A549 (cell line): ENCODE measurements at regions not wholly inside any gene's neighbourhood (a gene's known extent, or its start where the extent isn't known, plus 50 kb on each side); places are given as distances from the start of the nearest gene placed in this dataset.
A peak's percentile ranks its signal among the peaks of the same experiment; 100 is the strongest.

ENCODE experiments used
- ATAC-seq, 2 experiments: fragments of 200-7000 bp in 1 of 2; fragments of >200 bp in 1 of 2; cut with Nextera tagmentation in 1 of 2; cut with Tn5 transposase in 1 of 2; 3 replicates each; pipeline versions ENCODE4 v1.8.0 to v1.9.1; 2018 to 2020; ENCODE audit warnings: mild to moderate bottlenecking in 1 of 2, moderate library complexity in 1 of 2
- CTCF ChIA-PET: fragments of 300-600 bp; sonication (Branson Sonifier 250); formaldehyde crosslinking; extraction: SDS; loops from one replicate; lab custom pipeline; 2021; ENCODE audit warnings: antibody characterized with exemption, inconsistent platforms; lab: Yijun Ruan, JAX
- POLR2A ChIA-PET: fragments of 350-600 bp; formaldehyde crosslinking; extraction: SDS; loops from one replicate; lab custom pipeline; 2021; ENCODE audit warnings: antibody characterized with exemption, inconsistent platforms; lab: Yijun Ruan, JAX
- DNase-seq, 2 experiments: peaks; one replicate each; pipeline versions ENCODE4 v3.0.0 to v3.0.0-alpha.2; 2011 to 2016; ENCODE audit warnings: low read depth in 1 of 2, low spot score in 1 of 2
- FAIRE-seq: peaks from 2 replicates; lab custom pipeline; 2011; peaks lifted over from hg19 to GRCh38; lab: Jason Lieb, UNC
- H3K27ac ChIP-seq, 2 experiments: fragments of >200 bp; sonication (Bioruptor Twin); formaldehyde crosslinking; 3 replicates each; pipeline ENCODE4 v1.5.1; 2016 to 2017
- H3K4me1 ChIP-seq: fragments of >200 bp; sonication (Bioruptor Twin); formaldehyde crosslinking; 3 replicates; pipeline ENCODE4 v1.6.1; 2016
- H3K4me2 ChIP-seq: fragments of >200 bp; sonication (Bioruptor Twin); formaldehyde crosslinking; 3 replicates; pipeline ENCODE4 v1.6.1; 2016
- H3K4me3 ChIP-seq: fragments of >200 bp; sonication (Bioruptor Twin); formaldehyde crosslinking; 3 replicates; pipeline ENCODE4 v1.5.1; 2016
- H3K9me3 ChIP-seq: fragments of >200 bp; sonication (Bioruptor Twin); formaldehyde crosslinking; 3 replicates; pipeline ENCODE4 v1.6.1; 2016
- CEBPB ChIP-seq, 2 experiments: fragments of >200 bp in 1 of 2; sonication (Bioruptor Twin) in 1 of 2; formaldehyde crosslinking in 1 of 2; IDR thresholded peaks; 2 replicates each; pipeline ENCODE4 v1.6.1; 2012 to 2016
- CHD2 ChIP-seq: fragments of 150-350 bp; IDR thresholded peaks from 2 replicates; pipeline ENCODE4 v1.6.1; 2014; ENCODE audit warnings: low read length; ENCODE audit not compliant: partially characterized antibody
- CTCF ChIP-seq: fragments of >200 bp; sonication (Bioruptor Twin); formaldehyde crosslinking; IDR thresholded peaks from 3 replicates; pipeline ENCODE4 v1.5.1; 2016
- E2F6 ChIP-seq: IDR thresholded peaks from 2 replicates; pipeline ENCODE4 v1.6.1; 2012; ENCODE audit warnings: low read depth, borderline replicate concordance
- EHF ChIP-seq: fragments of 250-450 bp; sonication (Bioruptor Pico); IDR thresholded peaks from 2 replicates; pipeline ENCODE4 v1.5.0; 2020; ENCODE audit warnings: mild to moderate bottlenecking
- EHMT2 ChIP-seq: fragments of 200-600 bp; sonication (generic); IDR thresholded peaks from 2 replicates; pipeline ENCODE4 v1.6.1; 2016; ENCODE audit warnings: antibody characterized with exemption, low read depth, mild to moderate bottlenecking, moderate library complexity
- ELK1 ChIP-seq: fragments of 150-350 bp; IDR thresholded peaks from 2 replicates; pipeline ENCODE4 v1.6.1; 2014; ENCODE audit warnings: low read depth, mild to moderate bottlenecking, low read length
- FOSB ChIP-seq: fragments of 250-450 bp; sonication (Bioruptor Pico); IDR thresholded peaks from 2 replicates; pipeline ENCODE4 v1.5.0; 2020; ENCODE audit warnings: mild to moderate bottlenecking, moderate library complexity
- GATA3 ChIP-seq: IDR thresholded peaks from 2 replicates; pipeline ENCODE4 v1.6.1; 2012; ENCODE audit warnings: borderline replicate concordance
- HES2 ChIP-seq: fragments of >200 bp; sonication (Bioruptor Twin); formaldehyde crosslinking; IDR thresholded peaks from 2 replicates; pipeline ENCODE4 v1.6.1; 2016
- HEYL ChIP-seq: fragments of 250-450 bp; sonication (Bioruptor Pico); IDR thresholded peaks from 2 replicates; pipeline ENCODE4 v1.8.0; 2021; ENCODE audit warnings: mild to moderate bottlenecking, moderate library complexity
- HMGXB4 ChIP-seq: fragments of 250-450 bp; sonication (Bioruptor Pico); IDR thresholded peaks from 2 replicates; pipeline ENCODE4 v1.5.0; 2021; ENCODE audit warnings: mild to moderate bottlenecking, moderate library complexity, borderline replicate concordance
- HOXA7 ChIP-seq: fragments of 250-450 bp; sonication (Bioruptor Pico); IDR thresholded peaks from 2 replicates; pipeline ENCODE4 v1.5.0; 2020; ENCODE audit warnings: mild to moderate bottlenecking, moderate library complexity
- JUN ChIP-seq, 2 experiments: fragments of >200 bp; sonication (Bioruptor Twin); formaldehyde crosslinking; IDR thresholded peaks; 2 replicates in 1 of 2; 3 replicates in 1 of 2; pipeline ENCODE4 v1.6.1; 2016 to 2017
- KDM5A ChIP-seq: fragments of 200-600 bp; sonication (generic); IDR thresholded peaks from 2 replicates; pipeline ENCODE4 v1.6.1; 2016; ENCODE audit warnings: antibody characterized with exemption, mild to moderate bottlenecking
- MAFK ChIP-seq: fragments of 450-650 bp; IDR thresholded peaks from 2 replicates; pipeline ENCODE4 v1.6.1; 2014; ENCODE audit not compliant: partially characterized antibody
- MAX ChIP-seq: IDR thresholded peaks from 2 replicates; pipeline ENCODE4 v1.6.1; 2012
- MAZ ChIP-seq: fragments of 150-350 bp; IDR thresholded peaks from 2 replicates; pipeline ENCODE4 v1.6.1; 2014; ENCODE audit warnings: antibody characterized with exemption, low read depth, low read length, borderline replicate concordance
- PHF8 ChIP-seq: fragments of 200-600 bp; sonication (generic); IDR thresholded peaks from 2 replicates; pipeline ENCODE4 v1.6.1; 2016; ENCODE audit warnings: low read depth, mild to moderate bottlenecking, antibody characterized with exemption, moderate library complexity, borderline replicate concordance
- RAD21 ChIP-seq, 2 experiments: fragments of >200 bp in 1 of 2; sonication (Bioruptor Twin) in 1 of 2; formaldehyde crosslinking in 1 of 2; IDR thresholded peaks in 1 of 2; conservative IDR thresholded peaks in 1 of 2; 2 replicates in 1 of 2; 3 replicates in 1 of 2; pipeline ENCODE4 v1.6.1; 2012 to 2018; ENCODE audit warnings: inconsistent platforms in 1 of 2
- RCOR1 ChIP-seq: fragments of 150-350 bp; IDR thresholded peaks from 2 replicates; pipeline ENCODE4 v1.6.1; 2014; ENCODE audit warnings: antibody characterized with exemption, low read length, low read depth
- RNF2 ChIP-seq: fragments of 200-600 bp; sonication (generic); IDR thresholded peaks from 2 replicates; pipeline ENCODE4 v1.6.1; 2016; ENCODE audit warnings: low read depth, mild to moderate bottlenecking, antibody characterized with exemption, moderate library complexity, borderline replicate concordance
- SMC3 ChIP-seq: fragments of >200 bp; sonication (Bioruptor Twin); formaldehyde crosslinking; IDR thresholded peaks from 3 replicates; pipeline ENCODE4 v1.6.1; 2018; ENCODE audit warnings: inconsistent platforms
- SREBF2 ChIP-seq: fragments of 450-650 bp; IDR thresholded peaks from 2 replicates; pipeline ENCODE4 v1.6.1; 2014; ENCODE audit warnings: mild to moderate bottlenecking, moderate library complexity
- TP53 ChIP-seq: fragments of 250-450 bp; sonication (Bioruptor Pico); IDR thresholded peaks from 2 replicates; pipeline ENCODE4 v1.5.0; 2021; ENCODE audit warnings: mild to moderate bottlenecking, moderate library complexity
- ZFP36 ChIP-seq: fragments of 450-650 bp; IDR thresholded peaks from 2 replicates; pipeline ENCODE4 v1.6.1; 2014; ENCODE audit warnings: borderline replicate concordance; ENCODE audit not compliant: partially characterized antibody
- WGBS: methylation state at CpG from one replicate; pipeline ENCODE4 v1.1.6; 2017; ENCODE audit errors: missing lambda C conversion rate; 5-methylcytosine and 5-hydroxymethylcytosine counted together

- Histone ChIP-seq H3K4me3 (no peak overlapping the region), H3K9me3 (peaks cover 1% of the 10 kb centered on the region; the same call in 1 of the 3 replicates), H3K27ac (peak overlapping the region; percentile 0 to 73; a peak in 4 of 6 replicates), H3K4me2 (no peak overlapping the region), H3K4me1 (peaks cover 28% of the 10 kb centered on the region)
- TF ChIP-seq RNF2 (no peak), RAD21 (conservative IDR thresholded peaks at IDR 0.05 in 1 of 2, IDR thresholded peaks at IDR 0.05 in 1 of 2) (no peak)
- DNase-seq (no peak), FAIRE-seq (no peak), ATAC-seq (no peak)
- POLR2A ChIA-PET = no interaction called here
- 79% methylated on average over 6 of the region's 6 CpGs for WGBS
- CTCF ChIA-PET = no interaction called here
Measured at GRCh38 chr2:150572194-150572766, 84.8 kb upstream of the RND3 start.

GRCh38 chr2:150571121-150571520, 83.7 kb upstream of the RND3 start:
- ATAC-seq (peak in 1 of 2 experiments; percentile 34; a peak in 2 of 6 replicates), DNase-seq (no peak), FAIRE-seq (no peak)
- H3K27ac ChIP-seq = peak overlapping the region; percentile 68 to 73; a peak in 4 of 6 replicates
- ChIA-PET POLR2A (interaction anchor here (0.8 kb wide), 1 partner anchor 41 kb away, joined by 3 read pairs; no protein-coding TSS in a partner anchor), CTCF (interaction anchor here (0.7 to 1.7 kb wide), 3 partner anchors 11 to 439 kb away, joined by 3 to 6 read pairs (median 4); no protein-coding TSS in a partner anchor)
- peak overlapping the region; percentile 64 for H3K4me2 ChIP-seq
- no peaks in the 10 kb centered on the region for H3K9me3 ChIP-seq
- TF ChIP-seq HES2 (no peak), CHD2 (no peak), HEYL (CRISPR knock-in tag) (no peak), KDM5A (no peak), SMC3 (0 out of 3 replicates have a peak, but pooled peaks have one; percentile 5), HOXA7 (CRISPR knock-in tag) (no peak), ZFP36 (no peak), JUN (IDR thresholded peaks at IDR 0.05) (0 out of 5 replicates have a peak, but pooled peaks of 1 of the 2 experiments have one; percentile 13), MAX (no peak), TP53 (no peak), MAZ (no peak), SREBF2 (no peak)
- 7% methylated on average over 1 of the region's 1 CpG for WGBS
- no peak overlapping the region for H3K4me3 ChIP-seq
- peaks cover 28% of the 10 kb centered on the region for H3K4me1 ChIP-seq

GRCh38 chr2:150570712-150571111, 83.2 kb upstream of the RND3 start:
- H3K4me2 ChIP-seq = peak overlapping the region; percentile 64
- peaks cover 28% of the 10 kb centered on the region for H3K4me1 ChIP-seq
- H3K9me3 ChIP-seq = no peaks in the 10 kb centered on the region
- 5% methylated on average over 1 of the region's 1 CpG for WGBS
- CTCF ChIA-PET = interaction anchor here (0.8 to 1.7 kb wide), 4 partner anchors 14 to 438 kb away, joined by 3 to 6 read pairs (median 4); no protein-coding TSS in a partner anchor
- DNase-seq (peak; percentile 30 to 68), ATAC-seq (peak; percentile 85), FAIRE-seq (peak; percentile 65)
- POLR2A ChIA-PET = interaction anchor here (0.8 kb wide), 1 partner anchor 41 kb away, joined by 3 read pairs; no protein-coding TSS in a partner anchor
- no peak overlapping the region for H3K4me3 ChIP-seq
- peak overlapping the region; percentile 68 to 83 for H3K27ac ChIP-seq
- no peak for TF ChIP-seq EHMT2
- TF ChIP-seq JUN (IDR thresholded peaks at IDR 0.05) = peak; percentile 26 to 78; a peak in 2 of 5 replicates
- peak; percentile 62; the same call in 1 of the 2 replicates for TF ChIP-seq GATA3
- no peak for TF ChIP-seq E2F6
- peak; percentile 62 to 92; a peak in 3 of 4 replicates for TF ChIP-seq CEBPB (IDR thresholded peaks at IDR 0.05)
- no peak for TF ChIP-seq PHF8
- TF ChIP-seq CTCF = no peak
- TF ChIP-seq RNF2 = no peak
- TF ChIP-seq MAFK = no peak
- no peak for TF ChIP-seq ELK1
- peak in 1 of 2 experiments; percentile 45; a peak in 1 of 5 replicates for TF ChIP-seq RAD21 (conservative IDR thresholded peaks at IDR 0.05 in 1 of 2, IDR thresholded peaks at IDR 0.05 in 1 of 2)
- no peak for TF ChIP-seq FOSB
- TF ChIP-seq HMGXB4 (CRISPR knock-in tag) = no peak
- no peak for TF ChIP-seq RCOR1
- peak; percentile 46 for TF ChIP-seq SMC3
- no peak for TF ChIP-seq EHF (CRISPR knock-in tag)
- no peak for TF ChIP-seq HEYL (CRISPR knock-in tag)
